Left lung (tissue), 4 donors: ENCODE measurements at regions not wholly inside any gene's neighbourhood (a gene's known extent, or its start where the extent isn't known, plus 50 kb on each side); places are given as distances from the start of the nearest gene placed in this dataset.

ENCODE experiments used
- ATAC-seq: fragments of 200-7000 bp; cut with Tn5 transposase; one replicate; pipeline ENCODE4 v1.9.1; 2020; ENCODE audit warnings: moderate library complexity
- DNase-seq, 4 donors: peaks; one replicate each; pipeline ENCODE4 v3.0.0-alpha.2; 2013 to 2020
- H3K27ac ChIP-seq, 2 donors: fragments of 200-600 bp; sonication (generic) in 1 of 2; one replicate each; pipeline versions ENCODE4 v1.5.0 to v1.8.0; 2020 to 2021
- H3K27me3 ChIP-seq, 2 donors: fragments of 200-600 bp; sonication (generic) in 1 of 2; one replicate each; pipeline versions ENCODE4 v1.5.0 to v1.8.0; 2020 to 2021
- H3K36me3 ChIP-seq, 2 donors: fragments of 200-600 bp; sonication (generic) in 1 of 2; one replicate each; pipeline versions ENCODE4 v1.5.0 to v1.8.0; 2020 to 2021
- H3K4me1 ChIP-seq, 2 donors: fragments of 200-600 bp; one replicate each; pipeline ENCODE4 v1.8.0; 2021
- H3K4me3 ChIP-seq, 2 donors: fragments of 200-600 bp; sonication (generic) in 1 of 2; one replicate each; pipeline versions ENCODE4 v1.5.0 to v1.8.0; 2020 to 2021; ENCODE audit warnings: mild to moderate bottlenecking in 1 of 2
- H3K9me3 ChIP-seq, 2 donors: fragments of 200-600 bp; sonication (generic) in 1 of 2; one replicate each; pipeline versions ENCODE4 v1.5.0 to v1.8.0; 2020 to 2021
- intact Hi-C, 2 donors: fragments of 100-400 bp; cut with DNase I; formaldehyde crosslinking; loops; one replicate each; pipeline versions ENCODE4 v1.11.2 to v1.14.2; 2022
- TF ChIP-seq, protein P1 (sequence below), 2 donors: fragments of 200-600 bp; sonication (generic) in 1 of 2; IDR thresholded peaks; one replicate each; pipeline versions ENCODE4 v1.5.0 to v1.8.0; 2021; ENCODE audit warnings: antibody characterized with exemption in 2 of 2
- donor health status: DM: no; HTN: yes; CAD: no.
- donor health status: DM: no; HTN: no; CAD: no.

DNA sequence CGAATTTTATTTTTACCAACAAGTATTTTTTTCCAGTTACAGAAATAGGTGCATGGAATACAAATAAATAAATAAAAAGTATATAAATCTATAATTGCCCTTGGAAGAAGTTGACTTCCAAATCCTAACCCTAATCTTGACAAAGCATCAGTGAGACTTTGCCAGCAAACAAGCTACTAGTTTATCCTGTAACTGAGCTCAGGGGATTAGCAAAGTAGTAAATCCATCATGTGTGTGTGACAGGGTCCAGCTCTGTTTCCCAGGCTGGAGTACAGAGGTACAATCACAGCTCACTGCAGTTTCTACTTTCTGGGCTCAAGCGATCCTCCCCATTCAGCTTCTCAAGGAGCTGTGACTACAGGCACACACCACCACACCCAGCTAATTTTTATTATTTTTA, 948.0 kb upstream of the CNTNAP5 start:
- Histone ChIP-seq H3K4me3 (no peak overlapping the region), H3K27ac (no peak overlapping the region), H3K9me3 (peaks cover 0 to 3% of the 10 kb centered on the region in 2 donors), H3K27me3 (no peaks in the 10 kb centered on the region), H3K36me3 (no peaks in the 10 kb centered on the region), H3K4me1 (no peaks in the 10 kb centered on the region)
- intact Hi-C loops = no loop called here
- no peak for DNase-seq
- ATAC-seq = no peak
- TF ChIP-seq, protein P1, sequence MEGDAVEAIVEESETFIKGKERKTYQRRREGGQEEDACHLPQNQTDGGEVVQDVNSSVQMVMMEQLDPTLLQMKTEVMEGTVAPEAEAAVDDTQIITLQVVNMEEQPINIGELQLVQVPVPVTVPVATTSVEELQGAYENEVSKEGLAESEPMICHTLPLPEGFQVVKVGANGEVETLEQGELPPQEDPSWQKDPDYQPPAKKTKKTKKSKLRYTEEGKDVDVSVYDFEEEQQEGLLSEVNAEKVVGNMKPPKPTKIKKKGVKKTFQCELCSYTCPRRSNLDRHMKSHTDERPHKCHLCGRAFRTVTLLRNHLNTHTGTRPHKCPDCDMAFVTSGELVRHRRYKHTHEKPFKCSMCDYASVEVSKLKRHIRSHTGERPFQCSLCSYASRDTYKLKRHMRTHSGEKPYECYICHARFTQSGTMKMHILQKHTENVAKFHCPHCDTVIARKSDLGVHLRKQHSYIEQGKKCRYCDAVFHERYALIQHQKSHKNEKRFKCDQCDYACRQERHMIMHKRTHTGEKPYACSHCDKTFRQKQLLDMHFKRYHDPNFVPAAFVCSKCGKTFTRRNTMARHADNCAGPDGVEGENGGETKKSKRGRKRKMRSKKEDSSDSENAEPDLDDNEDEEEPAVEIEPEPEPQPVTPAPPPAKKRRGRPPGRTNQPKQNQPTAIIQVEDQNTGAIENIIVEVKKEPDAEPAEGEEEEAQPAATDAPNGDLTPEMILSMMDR (IDR thresholded peaks at IDR 0.05) = no peak

DNA sequence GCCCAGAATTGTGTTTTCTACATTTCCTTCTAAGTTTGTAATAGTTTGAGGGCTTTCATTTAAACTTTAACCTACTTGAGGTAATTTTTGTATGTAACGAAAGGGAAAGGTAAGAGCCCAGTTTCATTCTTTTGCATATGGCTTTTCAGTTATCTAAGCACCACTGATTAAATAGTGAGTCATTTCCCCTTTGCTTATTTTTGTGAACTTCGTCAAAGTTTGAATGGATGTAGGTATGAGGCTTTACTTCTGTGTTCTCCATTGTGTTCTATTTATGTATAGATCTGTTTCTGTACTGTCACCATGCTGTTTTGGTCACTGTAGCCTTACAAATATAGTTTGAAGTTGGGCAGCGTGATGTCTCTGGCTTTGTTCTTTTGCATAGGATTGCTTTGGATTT, 944.8 kb upstream of the CNTNAP5 start:
- H3K4me3 ChIP-seq = no peak overlapping the region
- ATAC-seq = no peak
- H3K36me3 ChIP-seq = no peaks in the 10 kb centered on the region
- H3K4me1 ChIP-seq = no peaks in the 10 kb centered on the region
- intact Hi-C loops = no loop called here
- no peaks in the 10 kb centered on the region for H3K27me3 ChIP-seq
- TF ChIP-seq, protein P1 (IDR thresholded peaks at IDR 0.05) = no peak
- H3K27ac ChIP-seq = no peak overlapping the region
- peaks cover 0 to 3% of the 10 kb centered on the region in 2 donors for H3K9me3 ChIP-seq
- no peak for DNase-seq

DNA sequence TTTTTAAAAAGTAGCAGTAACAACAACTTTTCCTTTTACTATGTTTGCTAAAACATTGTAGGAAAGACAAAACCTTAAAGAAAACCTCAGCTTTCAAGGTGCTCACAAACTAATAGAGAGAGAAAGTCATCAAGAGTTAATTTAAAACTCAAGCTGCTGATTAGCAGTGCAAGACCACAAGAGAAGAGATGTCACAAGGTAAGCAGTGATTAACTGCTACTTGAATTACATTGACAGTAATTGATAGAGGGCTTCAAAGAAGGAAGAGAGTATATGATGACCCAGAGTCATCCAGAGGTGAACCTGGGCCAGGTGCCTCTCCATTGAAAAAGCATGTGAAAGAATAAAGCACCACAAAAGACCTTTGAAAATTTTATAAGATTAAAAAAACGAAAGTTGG, 939.6 kb upstream of the CNTNAP5 start:
- Histone ChIP-seq H3K27ac (no peak overlapping the region), H3K36me3 (no peaks in the 10 kb centered on the region), H3K9me3 (peaks cover 0 to 2% of the 10 kb centered on the region in 2 donors), H3K4me1 (no peaks in the 10 kb centered on the region), H3K27me3 (no peaks in the 10 kb centered on the region), H3K4me3 (no peak overlapping the region)
- ATAC-seq = no peak
- intact Hi-C loops = no loop called here
- no peak for DNase-seq
- TF ChIP-seq, protein P1 (IDR thresholded peaks at IDR 0.05) = no peak

DNA sequence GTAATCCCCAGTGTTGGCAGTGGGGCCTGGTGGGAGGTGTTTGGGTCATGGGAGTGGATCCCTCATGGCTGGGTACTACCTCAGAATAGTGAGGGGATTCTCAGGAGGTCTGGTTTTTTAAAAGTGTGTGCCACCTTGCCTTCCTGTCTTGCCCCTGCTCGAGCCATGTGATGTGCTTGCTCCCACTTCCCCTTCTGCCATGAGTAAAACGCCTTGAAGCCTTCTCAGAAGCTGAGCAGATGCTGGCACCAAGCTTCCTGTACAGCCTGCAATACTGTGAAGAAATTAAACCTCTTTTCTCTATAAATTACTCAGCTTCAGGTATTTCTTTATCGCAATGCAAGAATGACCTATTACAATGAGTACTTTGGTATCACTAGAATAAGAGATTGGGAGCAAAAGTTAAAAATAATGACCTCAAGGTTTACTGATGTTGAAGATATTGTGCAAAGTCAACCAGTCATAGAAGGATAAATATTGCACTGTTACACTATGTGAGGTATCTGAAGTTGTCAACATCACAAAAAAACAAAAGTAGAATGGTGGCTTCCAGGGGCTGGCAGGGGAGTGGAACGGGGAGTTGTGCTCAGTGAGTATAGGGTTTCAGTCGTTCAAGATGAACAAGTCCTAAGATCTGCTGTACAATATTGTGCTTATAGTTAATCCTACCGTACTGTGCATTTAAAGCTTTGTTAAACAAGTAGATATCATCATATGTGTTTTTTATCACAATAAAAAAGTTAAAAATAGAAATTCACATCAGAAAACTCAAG, 938.3 kb upstream of the CNTNAP5 start:
- no peaks in the 10 kb centered on the region for H3K4me1 ChIP-seq
- intact Hi-C loops = no loop called here
- H3K27ac ChIP-seq = no peak overlapping the region
- TF ChIP-seq, protein P1 (IDR thresholded peaks at IDR 0.05) = no peak
- DNase-seq (no peak), ATAC-seq (no peak)
- no peaks in the 10 kb centered on the region for H3K36me3 ChIP-seq
- H3K27me3 ChIP-seq = no peaks in the 10 kb centered on the region
- no peak overlapping the region for H3K4me3 ChIP-seq
- no peaks in the 10 kb centered on the region for H3K9me3 ChIP-seq

DNA sequence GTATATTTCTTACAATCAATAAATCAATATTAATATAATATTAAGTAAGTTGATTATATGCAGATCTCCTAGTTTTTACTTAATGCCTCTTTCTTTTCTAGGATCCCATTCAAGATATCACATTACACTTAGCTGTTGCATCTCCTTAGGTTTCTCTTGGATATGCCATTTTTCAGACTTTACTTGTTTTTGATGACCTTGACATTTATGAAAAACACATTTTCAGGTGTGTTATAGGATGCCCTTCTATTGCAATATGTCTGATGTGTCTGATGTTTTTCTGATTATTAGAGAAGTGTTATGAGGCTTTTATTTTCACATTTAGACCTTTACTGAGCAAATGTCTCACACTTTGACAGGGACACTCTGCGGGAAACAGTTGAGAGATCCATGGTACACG, 933.6 kb upstream of the CNTNAP5 start:
- no peak for DNase-seq
- H3K36me3 ChIP-seq = no peaks in the 10 kb centered on the region
- no peaks in the 10 kb centered on the region for H3K9me3 ChIP-seq
- H3K4me3 ChIP-seq = no peak overlapping the region
- no peaks in the 10 kb centered on the region for H3K4me1 ChIP-seq
- no peaks in the 10 kb centered on the region for H3K27me3 ChIP-seq
- no peak overlapping the region for H3K27ac ChIP-seq
- intact Hi-C loops = no loop called here
- ATAC-seq = no peak
- TF ChIP-seq, protein P1 (IDR thresholded peaks at IDR 0.05) = no peak
